Trophoblast cell (in vitro differentiated cells and primary cell): ENCODE measurements at regions not wholly inside any gene's neighbourhood (a gene's known extent, or its start where the extent isn't known, plus 50 kb on each side); places are given as distances from the start of the nearest gene placed in this dataset.

Experiments
- DNase-seq, 2 donors: peaks; one replicate each; pipeline ENCODE4 v3.0.0-alpha.2; 2016
- H2AFZ ChIP-seq: 2 replicates; pipeline ENCODE4 v1.6.1; 2013; ENCODE audit warnings: low read length, moderate library complexity, mild to moderate bottlenecking; ENCODE audit not compliant: insufficient read depth, poor library complexity
- H2AK5ac ChIP-seq: 2 replicates; pipeline ENCODE4 v1.6.1; 2013; ENCODE audit warnings: mild to moderate bottlenecking, low read length
- H2BK120ac ChIP-seq: 2 replicates; pipeline ENCODE4 v1.6.1; 2013; ENCODE audit warnings: low read length, mild to moderate bottlenecking, moderate library complexity; ENCODE audit not compliant: insufficient read depth, poor library complexity
- H2BK12ac ChIP-seq: 2 replicates; pipeline ENCODE4 v1.6.1; 2013; ENCODE audit warnings: mild to moderate bottlenecking, low read length, moderate library complexity
- H2BK5ac ChIP-seq: 2 replicates; pipeline ENCODE4 v1.6.1; 2013; ENCODE audit warnings: low read length, low read depth, moderate library complexity, mild to moderate bottlenecking; ENCODE audit not compliant: poor library complexity
- H3K14ac ChIP-seq: 2 replicates; pipeline ENCODE4 v1.6.1; 2013; ENCODE audit warnings: mild to moderate bottlenecking, low read length
- H3K18ac ChIP-seq: 2 replicates; pipeline ENCODE4 v1.6.1; 2013; ENCODE audit warnings: mild to moderate bottlenecking, low read length
- H3K23ac ChIP-seq: 2 replicates; pipeline ENCODE4 v1.6.1; 2013; ENCODE audit warnings: low read length
- H3K27ac ChIP-seq: 2 replicates; pipeline ENCODE4 v1.5.1; 2013; ENCODE audit warnings: low read depth, mild to moderate bottlenecking, inconsistent platforms, low read length, moderate library complexity
- H3K27me3 ChIP-seq: 2 replicates; pipeline ENCODE4 v1.6.1; 2013; ENCODE audit warnings: inconsistent platforms, mild to moderate bottlenecking, low read length, moderate library complexity; ENCODE audit not compliant: insufficient read depth
- H3K36me3 ChIP-seq, 2 experiments: 1 replicate in 1 of 2; 2 replicates in 1 of 2; pipeline ENCODE4 v1.6.1; 2013; ENCODE audit warnings: low read length in 2 of 2, mild to moderate bottlenecking in 2 of 2, moderate library complexity in 1 of 2; ENCODE audit not compliant: insufficient read depth in 2 of 2, control insufficient read depth in 1 of 2
- H3K4ac ChIP-seq: 2 replicates; pipeline ENCODE4 v1.6.1; 2013; ENCODE audit warnings: low read depth, mild to moderate bottlenecking, low read length, moderate library complexity
- H3K4me1 ChIP-seq, 2 experiments: 1 replicate in 1 of 2; 2 replicates in 1 of 2; pipeline ENCODE4 v1.6.1; 2013; ENCODE audit warnings: low read length in 2 of 2, mild to moderate bottlenecking in 2 of 2, moderate library complexity in 1 of 2; ENCODE audit not compliant: insufficient read depth in 2 of 2, control insufficient read depth in 1 of 2
- H3K4me2 ChIP-seq: 2 replicates; pipeline ENCODE4 v1.6.1; 2013; ENCODE audit warnings: inconsistent platforms, mild to moderate bottlenecking, low read length, moderate library complexity
- H3K4me3 ChIP-seq: 2 replicates; pipeline ENCODE4 v1.5.1; 2013; ENCODE audit warnings: mild to moderate bottlenecking, low read depth, low read length, inconsistent platforms
- H3K79me1 ChIP-seq: one replicate; pipeline ENCODE4 v1.6.1; 2013; ENCODE audit warnings: low read length
- H3K79me2 ChIP-seq: 2 replicates; pipeline ENCODE4 v1.6.1; 2013; ENCODE audit warnings: low read length, mild to moderate bottlenecking; ENCODE audit not compliant: control insufficient read depth, insufficient read depth, poor library complexity
- H3K9ac ChIP-seq: 2 replicates; pipeline ENCODE4 v1.6.1; 2013; ENCODE audit warnings: mild to moderate bottlenecking, low read length
- H3K9me3 ChIP-seq: 2 replicates; pipeline ENCODE4 v1.6.1; 2013; ENCODE audit warnings: low read depth, mild to moderate bottlenecking, control low read depth, inconsistent platforms, low read length; ENCODE audit not compliant: insufficient read depth
- H4K12ac ChIP-seq: 2 replicates; pipeline ENCODE4 v1.6.1; 2013; ENCODE audit warnings: low read depth, mild to moderate bottlenecking, low read length, moderate library complexity
- H4K8ac ChIP-seq: 2 replicates; pipeline ENCODE4 v1.6.1; 2013; ENCODE audit warnings: low read depth, mild to moderate bottlenecking, low read length, moderate library complexity
- H4K91ac ChIP-seq: one replicate; pipeline ENCODE4 v1.6.1; 2013; ENCODE audit warnings: low read depth, mild to moderate bottlenecking, low read length, moderate library complexity
- WGBS: extraction: QIAGEN DNeasy Blood & Tissue Kit; methylation state at CpG from one replicate; pipeline ENCODE4 v1.1.7; 2013; ENCODE audit warnings: missing lambda C conversion rate; ENCODE audit not compliant: insufficient read length, insufficient coverage; ENCODE audit errors: extremely low coverage; 5-methylcytosine and 5-hydroxymethylcytosine counted together

GRCh38 chr12:94701711-94702110 is 51.4 kb upstream of the TMCC3 start:
- H4K12ac ChIP-seq: no peak overlapping the region
- H2BK12ac ChIP-seq: no peak overlapping the region
- no peak overlapping the region for H4K91ac ChIP-seq
- H3K79me2 ChIP-seq: no peaks in the 10 kb centered on the region
- no peak overlapping the region for H3K4me2 ChIP-seq
- DNase-seq: no peak
- H4K8ac ChIP-seq: no peak overlapping the region
- H3K36me3 ChIP-seq: no peaks in the 10 kb centered on the region
- H3K14ac ChIP-seq: no peak overlapping the region
- WGBS: no CpG with 5 or more reads among the region's 2 CpGs
- no peaks in the 10 kb centered on the region for H3K9me3 ChIP-seq
- no peak overlapping the region for H2AK5ac ChIP-seq
- no peak overlapping the region for H3K23ac ChIP-seq
- no peaks in the 10 kb centered on the region for H3K4me1 ChIP-seq
- H3K27me3 ChIP-seq: no peaks in the 10 kb centered on the region
- H3K27ac ChIP-seq: no peak overlapping the region
- H2BK120ac ChIP-seq: no peak overlapping the region
- H3K79me1 ChIP-seq: no peaks in the 10 kb centered on the region
- H3K18ac ChIP-seq: no peak overlapping the region
- H3K9ac ChIP-seq: no peak overlapping the region
- no peak overlapping the region for H2AFZ ChIP-seq
- no peak overlapping the region for H3K4me3 ChIP-seq
- no peak overlapping the region for H2BK5ac ChIP-seq
- no peak overlapping the region for H3K4ac ChIP-seq

GRCh38 chr12:94700662-94701061 is 50.3 kb upstream of the TMCC3 start:
- Histone ChIP-seq H4K8ac (no peak overlapping the region), H2AFZ (no peak overlapping the region), H4K91ac (no peak overlapping the region), H3K4me1 (no peaks in the 10 kb centered on the region), H2AK5ac (no peak overlapping the region), H4K12ac (no peak overlapping the region), H3K9ac (no peak overlapping the region), H3K23ac (no peak overlapping the region), H3K4me3 (no peak overlapping the region), H3K27me3 (no peaks in the 10 kb centered on the region), H3K27ac (no peak overlapping the region), H3K9me3 (no peaks in the 10 kb centered on the region), H3K79me1 (no peaks in the 10 kb centered on the region), H3K36me3 (no peaks in the 10 kb centered on the region), H2BK5ac (no peak overlapping the region), H3K14ac (no peak overlapping the region), H3K18ac (no peak overlapping the region), H3K4me2 (no peak overlapping the region), H3K4ac (no peak overlapping the region), H2BK120ac (no peak overlapping the region), H2BK12ac (no peak overlapping the region), H3K79me2 (no peaks in the 10 kb centered on the region)
- no peak for DNase-seq
- WGBS: no CpG with 5 or more reads among the region's 2 CpGs
